BLaER1 (cell line): ENCODE measurements at regions not wholly inside any gene's neighbourhood (a gene's known extent, or its start where the extent isn't known, plus 50 kb on each side); places are given as distances from the start of the nearest gene placed in this dataset.
"Not testable (repeated sequence)": the region's sequence is repeated elsewhere in the genome, so short reads cannot be mapped to it uniquely, and the experiment has no call there.

Experiments used
- H3K27ac ChIP-seq: shearing (Covaris generic); formaldehyde crosslinking; 2 replicates; pipeline ENCODE4 v1.8.1; 2022
- H3K27me3 ChIP-seq: shearing (Covaris generic); formaldehyde crosslinking; 2 replicates; pipeline ENCODE4 v1.8.1; 2022
- H3K36me3 ChIP-seq: shearing (Covaris generic); formaldehyde crosslinking; 2 replicates; pipeline ENCODE4 v1.8.1; 2022
- H3K4me1 ChIP-seq: shearing (Covaris generic); formaldehyde crosslinking; 2 replicates; pipeline ENCODE4 v1.8.1; 2022
- H3K4me2 ChIP-seq: shearing (Covaris generic); formaldehyde crosslinking; 2 replicates; pipeline ENCODE4 v1.8.1; 2022
- H3K4me3 ChIP-seq: shearing (Covaris generic); formaldehyde crosslinking; 2 replicates; pipeline ENCODE4 v1.8.1; 2022
- H3K9ac ChIP-seq: shearing (Covaris generic); formaldehyde crosslinking; 2 replicates; pipeline ENCODE4 v1.8.1; 2022
- H3K9me3 ChIP-seq: shearing (Covaris generic); formaldehyde crosslinking; 2 replicates; pipeline ENCODE4 v1.8.1; 2022
- H4K20me1 ChIP-seq: shearing (Covaris generic); formaldehyde crosslinking; 2 replicates; pipeline ENCODE4 v1.8.1; 2022
- Cebpa-rat ChIP-seq: shearing (Covaris generic); IDR thresholded peaks from 2 replicates; pipeline ENCODE4 v1.8.1; 2022

- Histone ChIP-seq H3K4me2 (peak overlapping the region; percentile 66), H3K4me1 (peaks cover 34% of the 10 kb centered on the region), H4K20me1 (no peaks in the 10 kb centered on the region), H3K27me3 (no peaks in the 10 kb centered on the region), H3K27ac (no peak overlapping the region), H3K9me3 (no peaks in the 10 kb centered on the region), H3K36me3 (no peaks in the 10 kb centered on the region), H3K4me3 (no peak overlapping the region), H3K9ac (no peak overlapping the region)
- TF ChIP-seq Cebpa-rat = no peak
Observed at GRCh38 chr10:44009891-44010632, 361.4 kb upstream of the ZNF32 start.

- Histone ChIP-seq H3K27ac (no peak overlapping the region), H3K27me3 (no peaks in the 10 kb centered on the region), H3K4me3 (no peak overlapping the region), H3K4me2 (peak overlapping the region; percentile 66), H3K9ac (no peak overlapping the region), H3K36me3 (no peaks in the 10 kb centered on the region), H4K20me1 (no peaks in the 10 kb centered on the region), H3K4me1 (peaks cover 34% of the 10 kb centered on the region), H3K9me3 (no peaks in the 10 kb centered on the region)
- TF ChIP-seq Cebpa-rat = no peak
Observed at GRCh38 chr10:44008917-44009709, 360.4 kb upstream of the ZNF32 start.

GRCh38 chr10:44008270-44008916, 359.7 kb upstream of the ZNF32 start:
- Histone ChIP-seq H3K9ac (no peak overlapping the region), H3K4me2 (no peak overlapping the region), H4K20me1 (no peaks in the 10 kb centered on the region), H3K9me3 (no peaks in the 10 kb centered on the region), H3K36me3 (no peaks in the 10 kb centered on the region), H3K27me3 (no peaks in the 10 kb centered on the region), H3K4me1 (peaks cover 34% of the 10 kb centered on the region), H3K27ac (no peak overlapping the region), H3K4me3 (no peak overlapping the region)
- TF ChIP-seq Cebpa-rat = no peak

- TF ChIP-seq Cebpa-rat = no peak
- Histone ChIP-seq H3K4me3 (no peak overlapping the region), H3K27ac (no peak overlapping the region), H4K20me1 (no peaks in the 10 kb centered on the region), H3K9me3 (no peaks in the 10 kb centered on the region), H3K36me3 (no peaks in the 10 kb centered on the region), H3K9ac (no peak overlapping the region), H3K4me1 (peaks cover 34% of the 10 kb centered on the region), H3K4me2 (no peak overlapping the region), H3K27me3 (no peaks in the 10 kb centered on the region)
Observed at GRCh38 chr10:44006771-44007170, 358.1 kb upstream of the ZNF32 start.

- no peak overlapping the region for H3K27ac ChIP-seq
- H4K20me1 ChIP-seq = no peaks in the 10 kb centered on the region
- no peak for TF ChIP-seq Cebpa-rat
- no peaks in the 10 kb centered on the region for H3K27me3 ChIP-seq
- no peak overlapping the region for H3K4me2 ChIP-seq
- no peak overlapping the region for H3K9ac ChIP-seq
- no peaks in the 10 kb centered on the region for H3K36me3 ChIP-seq
- no peak overlapping the region for H3K4me3 ChIP-seq
- H3K9me3 ChIP-seq = no peaks in the 10 kb centered on the region
- H3K4me1 ChIP-seq = peaks cover 23% of the 10 kb centered on the region
Observed at GRCh38 chr10:44005788-44006099, 357.1 kb upstream of the ZNF32 start.

GRCh38 chr10:44004913-44005787, 356.5 kb upstream of the ZNF32 start:
- Histone ChIP-seq H3K27ac (no peak overlapping the region), H3K27me3 (no peaks in the 10 kb centered on the region), H3K4me3 (no peak overlapping the region), H3K36me3 (no peaks in the 10 kb centered on the region), H3K9ac (no peak overlapping the region), H3K9me3 (no peaks in the 10 kb centered on the region), H4K20me1 (no peaks in the 10 kb centered on the region), H3K4me1 (peaks cover 17% of the 10 kb centered on the region), H3K4me2 (no peak overlapping the region)
- TF ChIP-seq Cebpa-rat = no peak

- H3K4me3 ChIP-seq = no peak overlapping the region
- H4K20me1 ChIP-seq = no peaks in the 10 kb centered on the region
- H3K27me3 ChIP-seq = no peaks in the 10 kb centered on the region
- no peak overlapping the region for H3K27ac ChIP-seq
- H3K4me1 ChIP-seq = peaks cover 29% of the 10 kb centered on the region
- no peak for TF ChIP-seq Cebpa-rat
- peak overlapping the region; percentile 56 for H3K4me2 ChIP-seq
- peaks cover under 1% of the 10 kb centered on the region for H3K9me3 ChIP-seq
- H3K36me3 ChIP-seq = no peaks in the 10 kb centered on the region
- no peak overlapping the region for H3K9ac ChIP-seq
Observed at GRCh38 chr10:43998021-43998809, 349.5 kb upstream of the ZNF32 start.

- Histone ChIP-seq H3K4me1 (peaks cover 29% of the 10 kb centered on the region), H3K4me3 (no peak overlapping the region), H3K4me2 (peak overlapping the region; percentile 56), H3K9ac (no peak overlapping the region), H3K27me3 (no peaks in the 10 kb centered on the region), H4K20me1 (no peaks in the 10 kb centered on the region), H3K9me3 (peaks cover 6% of the 10 kb centered on the region), H3K36me3 (no peaks in the 10 kb centered on the region), H3K27ac (no peak overlapping the region)
- no peak for TF ChIP-seq Cebpa-rat
Observed at GRCh38 chr10:43997330-43997729, 348.6 kb upstream of the ZNF32 start.

GRCh38 chr10:43994539-43994938, 345.9 kb upstream of the ZNF32 start:
- TF ChIP-seq Cebpa-rat = no peak
- Histone ChIP-seq H3K36me3 (no peaks in the 10 kb centered on the region), H3K27me3 (no peaks in the 10 kb centered on the region), H3K9me3 (peaks cover 6% of the 10 kb centered on the region), H3K4me1 (peaks cover 26% of the 10 kb centered on the region), H3K27ac (no peak overlapping the region), H3K4me2 (no peak overlapping the region), H3K9ac (no peak overlapping the region), H4K20me1 (no peaks in the 10 kb centered on the region), H3K4me3 (no peak overlapping the region)

GRCh38 chr10:43992816-43993215, 344.1 kb upstream of the ZNF32 start:
- H3K4me2 ChIP-seq, H3K27ac ChIP-seq, H3K27me3 ChIP-seq, H4K20me1 ChIP-seq, H3K9me3 ChIP-seq, H3K36me3 ChIP-seq, H3K4me1 ChIP-seq, H3K4me3 ChIP-seq, H3K9ac ChIP-seq: not testable (repeated sequence)
